ENCODE measurements at regions not wholly inside any gene's neighbourhood (a gene's known extent, or its start where the extent isn't known, plus 50 kb on each side); places are given as distances from the start of the nearest gene placed in this dataset.

- DNase-seq (ENCODE audit: low spot score): no peak
- H3K27me3 ChIP-seq (replicated peaks; ENCODE audit: insufficient read depth): no peaks in the 10 kb centered on the region
- no peaks in the 10 kb centered on the region for H3K9me3 ChIP-seq
Observed at GRCh38 chr11:45472716-45473317, 186.7 kb upstream of the SYT13 start.

GRCh38 chr11:45471266-45471665 is 185.1 kb upstream of the SYT13 start:
- no peak for ATAC-seq (ENCODE audit: insufficient number of reproducible peaks, low FRiP score, low read depth)
- no peak for DNase-seq (ENCODE audit: low spot score)
- Histone ChIP-seq H3K27me3 (replicated peaks; ENCODE audit: insufficient read depth) (no peaks in the 10 kb centered on the region), H3K36me3 (no peaks in the 10 kb centered on the region), H3K9me3 (no peaks in the 10 kb centered on the region), H3K4me1 (ENCODE audit: control insufficient read depth in 1 of 2, low read depth in 2 of 2) (no peaks in the 10 kb centered on the region), H3K4me3 (no peak overlapping the region), H3K27ac (no peak overlapping the region)
- no peak for TF ChIP-seq CTCF (IDR thresholded peaks at IDR 0.05)

More at GRCh38 chr11:45472716-45473317, 186.7 kb upstream of the SYT13 start:
- no peak overlapping the region for H3K27ac ChIP-seq
- H3K4me3 ChIP-seq: no peak overlapping the region
- TF ChIP-seq CTCF (IDR thresholded peaks at IDR 0.05): no peak
- no peaks in the 10 kb centered on the region for H3K36me3 ChIP-seq
- H3K4me1 ChIP-seq (ENCODE audit: control insufficient read depth in 1 of 2, low read depth in 2 of 2): no peaks in the 10 kb centered on the region
- ATAC-seq (ENCODE audit: insufficient number of reproducible peaks, low FRiP score, low read depth): no peak

- no peak for ATAC-seq (ENCODE audit: insufficient number of reproducible peaks, low FRiP score, low read depth)
- Histone ChIP-seq H3K36me3 (no peaks in the 10 kb centered on the region), H3K9me3 (no peaks in the 10 kb centered on the region), H3K27ac (no peak overlapping the region), H3K4me3 (no peak overlapping the region), H3K4me1 (ENCODE audit: control insufficient read depth in 1 of 2, low read depth in 2 of 2) (no peaks in the 10 kb centered on the region), H3K27me3 (replicated peaks; ENCODE audit: insufficient read depth) (no peaks in the 10 kb centered on the region)
- DNase-seq (ENCODE audit: low spot score): no peak
- no peak for TF ChIP-seq CTCF (IDR thresholded peaks at IDR 0.05)
Observed at GRCh38 chr11:45470794-45471167, 184.6 kb upstream of the SYT13 start.

- no peak for TF ChIP-seq CTCF (IDR thresholded peaks at IDR 0.05)
- no peaks in the 10 kb centered on the region for H3K27me3 ChIP-seq (replicated peaks; ENCODE audit: insufficient read depth)
- no peak overlapping the region for H3K27ac ChIP-seq
- H3K4me3 ChIP-seq: no peak overlapping the region
- DNase-seq (ENCODE audit: low spot score) (no peak), ATAC-seq (ENCODE audit: insufficient number of reproducible peaks, low FRiP score, low read depth) (no peak)
- H3K36me3 ChIP-seq: no peaks in the 10 kb centered on the region
- no peaks in the 10 kb centered on the region for H3K9me3 ChIP-seq
- H3K4me1 ChIP-seq (ENCODE audit: control insufficient read depth in 1 of 2, low read depth in 2 of 2): no peaks in the 10 kb centered on the region
Observed at GRCh38 chr11:45470151-45470793, 184.1 kb upstream of the SYT13 start.

GRCh38 chr11:45468267-45468856 is 182.2 kb upstream of the SYT13 start:
- ATAC-seq (ENCODE audit: insufficient number of reproducible peaks, low FRiP score, low read depth) (no peak), DNase-seq (ENCODE audit: low spot score) (no peak)
- Histone ChIP-seq H3K27ac (no peak overlapping the region), H3K4me1 (ENCODE audit: control insufficient read depth in 1 of 2, low read depth in 2 of 2) (no peaks in the 10 kb centered on the region), H3K27me3 (replicated peaks; ENCODE audit: insufficient read depth) (no peaks in the 10 kb centered on the region), H3K9me3 (no peaks in the 10 kb centered on the region), H3K36me3 (no peaks in the 10 kb centered on the region), H3K4me3 (no peak overlapping the region)
- TF ChIP-seq CTCF (IDR thresholded peaks at IDR 0.05): no peak
